ENCODE measurements at regions not wholly inside any gene's neighbourhood (a gene's known extent, or its start where the extent isn't known, plus 50 kb on each side); places are given as distances from the start of the nearest gene placed in this dataset.

DNA sequence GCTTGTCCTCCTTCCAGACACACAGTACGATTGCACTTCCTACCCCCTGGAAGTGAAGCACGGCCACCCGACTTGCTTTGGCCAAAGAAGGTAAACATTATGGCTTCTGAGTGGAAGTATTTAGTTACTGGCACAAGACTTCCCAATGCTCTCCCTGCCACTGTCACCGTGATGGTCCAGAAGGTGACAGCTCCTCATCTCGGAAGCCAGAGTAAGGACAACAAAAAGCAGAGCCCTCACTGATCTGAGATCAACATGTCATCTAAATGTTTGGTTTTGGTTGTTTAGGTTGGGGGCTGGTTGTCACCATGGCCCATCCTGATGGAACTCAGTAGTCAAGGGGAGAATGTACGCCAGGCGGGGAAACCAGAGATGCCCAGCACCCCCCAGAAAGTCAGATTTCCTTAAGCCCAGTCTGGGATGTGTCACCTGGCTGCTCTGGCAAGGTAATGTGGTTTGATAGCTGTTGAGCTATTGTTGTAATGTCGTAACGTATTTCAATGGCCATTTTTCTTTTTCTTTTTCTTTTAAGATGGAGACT, 170.1 kb upstream of the ZNF536 start:
- DNase-seq (no peak), ATAC-seq (no peak)
- no peaks in the 10 kb centered on the region for H3K36me3 Mint-ChIP-seq (ENCODE audit: low read depth)
- H3K4me1 Mint-ChIP-seq: no peaks in the 10 kb centered on the region
- H3K9me3 Mint-ChIP-seq: peaks cover 3% of the 10 kb centered on the region
- H3K4me3 Mint-ChIP-seq: no peak overlapping the region
- peaks cover 4% of the 10 kb centered on the region for H3K27me3 Mint-ChIP-seq
- no peak overlapping the region for H3K27ac Mint-ChIP-seq

DNA sequence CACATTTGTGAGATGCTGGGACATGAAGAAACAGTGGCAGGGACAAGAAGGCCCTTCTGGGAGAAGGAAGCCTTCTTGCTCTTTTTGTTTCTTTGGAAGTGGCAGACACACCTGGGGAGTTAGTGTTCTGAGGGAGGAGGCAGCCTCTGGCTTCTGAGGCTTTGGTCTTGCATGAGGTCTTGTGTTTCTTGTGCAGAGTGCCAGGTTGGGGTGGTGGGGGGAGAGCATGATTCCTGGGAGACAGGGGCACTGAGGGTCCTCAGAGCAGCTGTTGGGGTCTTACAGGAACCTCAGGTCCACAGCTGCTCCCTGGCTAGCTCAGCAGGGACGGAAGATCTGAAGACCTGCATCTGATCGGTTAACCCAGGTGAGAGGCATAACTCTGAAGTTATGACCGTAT, 167.5 kb upstream of the ZNF536 start:
- Mint-ChIP-seq H3K36me3 (ENCODE audit: low read depth) (no peaks in the 10 kb centered on the region), H3K4me3 (no peak overlapping the region), H3K4me1 (no peaks in the 10 kb centered on the region), H3K9me3 (no peaks in the 10 kb centered on the region), H3K27me3 (peaks cover 4% of the 10 kb centered on the region), H3K27ac (no peak overlapping the region)
- ATAC-seq (no peak), DNase-seq (no peak)

DNA sequence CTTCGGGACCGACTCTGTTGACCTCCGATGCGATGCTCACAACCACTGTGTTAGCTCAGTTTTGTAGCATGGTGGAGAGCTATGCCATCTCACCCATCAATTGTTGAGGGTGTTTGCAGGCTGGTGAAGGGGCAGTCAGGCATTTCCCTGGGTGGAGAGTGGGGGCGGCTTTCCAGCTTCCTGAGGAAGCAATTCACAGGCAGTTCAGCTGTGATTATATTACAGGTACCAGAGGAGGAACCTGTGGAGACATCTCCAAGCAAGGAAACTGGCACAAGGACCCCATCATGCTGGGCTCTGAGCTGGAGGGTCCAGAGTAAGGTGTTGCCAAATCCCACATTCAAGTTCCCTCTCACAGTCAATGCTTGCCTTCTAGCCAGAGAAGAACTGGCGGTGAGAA, 166.0 kb upstream of the ZNF536 start:
- no peak for ATAC-seq
- Mint-ChIP-seq H3K36me3 (ENCODE audit: low read depth) (no peaks in the 10 kb centered on the region), H3K27me3 (peaks cover 4% of the 10 kb centered on the region), H3K4me3 (no peak overlapping the region), H3K9me3 (no peaks in the 10 kb centered on the region), H3K4me1 (no peaks in the 10 kb centered on the region), H3K27ac (no peak overlapping the region)
- DNase-seq: no peak

DNA sequence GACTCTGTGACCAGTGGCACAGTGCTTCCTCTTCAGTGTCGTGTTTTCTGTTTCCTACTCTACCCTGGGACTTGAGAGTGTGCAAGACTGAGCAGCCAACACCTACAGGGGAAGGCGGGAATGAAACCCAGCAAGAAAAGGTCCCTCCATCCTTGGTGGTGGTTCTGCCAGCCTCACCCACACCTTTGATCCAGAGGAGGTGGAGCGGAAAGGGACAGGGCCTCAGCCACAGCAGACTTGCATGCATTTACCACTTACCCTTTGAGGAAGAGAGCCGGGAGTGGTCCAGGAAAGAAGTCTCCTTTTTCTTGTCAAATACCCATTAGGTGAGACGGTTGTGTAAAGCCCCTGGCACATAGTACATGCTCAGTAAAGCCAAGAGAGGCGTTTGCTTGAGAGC, 164.8 kb upstream of the ZNF536 start:
- H3K27ac Mint-ChIP-seq: no peak overlapping the region
- no peaks in the 10 kb centered on the region for H3K36me3 Mint-ChIP-seq (ENCODE audit: low read depth)
- no peaks in the 10 kb centered on the region for H3K9me3 Mint-ChIP-seq
- no peak overlapping the region for H3K4me3 Mint-ChIP-seq
- peaks cover 4% of the 10 kb centered on the region for H3K27me3 Mint-ChIP-seq
- DNase-seq (no peak), ATAC-seq (no peak)
- no peaks in the 10 kb centered on the region for H3K4me1 Mint-ChIP-seq

DNA sequence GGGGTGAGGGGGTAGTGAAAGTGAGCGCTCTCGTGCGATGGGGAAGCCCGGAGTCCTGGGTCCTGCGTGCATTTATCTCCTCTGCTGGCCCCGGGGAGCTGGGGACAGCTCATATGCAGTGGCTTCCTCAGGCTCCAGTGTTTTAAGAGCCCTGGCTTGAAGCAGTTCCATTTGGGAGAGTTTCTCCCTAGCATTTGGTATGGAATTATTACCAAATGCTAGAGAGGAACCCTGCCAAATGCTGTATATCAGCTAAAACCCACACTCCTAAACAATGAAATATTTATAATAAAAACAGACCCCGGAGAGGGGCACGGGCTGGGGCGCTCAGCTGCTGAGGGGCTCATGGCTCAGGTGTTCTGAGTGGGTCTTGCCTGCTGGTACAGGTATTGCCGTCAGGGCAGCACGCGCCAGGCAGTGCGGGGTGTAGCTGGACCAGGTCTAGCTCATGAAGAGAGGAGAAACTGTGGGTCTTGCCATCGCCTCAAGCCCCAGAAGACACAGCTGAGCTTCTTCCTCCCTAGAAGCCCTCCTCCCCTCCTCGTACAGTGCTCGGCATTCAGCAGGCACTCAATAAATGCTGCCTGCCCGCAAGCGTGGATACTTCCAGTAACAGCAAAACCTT, 163.6 kb upstream of the ZNF536 start:
- Mint-ChIP-seq H3K27ac (no peak overlapping the region), H3K4me3 (no peak overlapping the region), H3K4me1 (no peaks in the 10 kb centered on the region), H3K36me3 (ENCODE audit: low read depth) (no peaks in the 10 kb centered on the region), H3K9me3 (no peaks in the 10 kb centered on the region), H3K27me3 (peaks cover 7% of the 10 kb centered on the region)
- DNase-seq (no peak), ATAC-seq (no peak)

DNA sequence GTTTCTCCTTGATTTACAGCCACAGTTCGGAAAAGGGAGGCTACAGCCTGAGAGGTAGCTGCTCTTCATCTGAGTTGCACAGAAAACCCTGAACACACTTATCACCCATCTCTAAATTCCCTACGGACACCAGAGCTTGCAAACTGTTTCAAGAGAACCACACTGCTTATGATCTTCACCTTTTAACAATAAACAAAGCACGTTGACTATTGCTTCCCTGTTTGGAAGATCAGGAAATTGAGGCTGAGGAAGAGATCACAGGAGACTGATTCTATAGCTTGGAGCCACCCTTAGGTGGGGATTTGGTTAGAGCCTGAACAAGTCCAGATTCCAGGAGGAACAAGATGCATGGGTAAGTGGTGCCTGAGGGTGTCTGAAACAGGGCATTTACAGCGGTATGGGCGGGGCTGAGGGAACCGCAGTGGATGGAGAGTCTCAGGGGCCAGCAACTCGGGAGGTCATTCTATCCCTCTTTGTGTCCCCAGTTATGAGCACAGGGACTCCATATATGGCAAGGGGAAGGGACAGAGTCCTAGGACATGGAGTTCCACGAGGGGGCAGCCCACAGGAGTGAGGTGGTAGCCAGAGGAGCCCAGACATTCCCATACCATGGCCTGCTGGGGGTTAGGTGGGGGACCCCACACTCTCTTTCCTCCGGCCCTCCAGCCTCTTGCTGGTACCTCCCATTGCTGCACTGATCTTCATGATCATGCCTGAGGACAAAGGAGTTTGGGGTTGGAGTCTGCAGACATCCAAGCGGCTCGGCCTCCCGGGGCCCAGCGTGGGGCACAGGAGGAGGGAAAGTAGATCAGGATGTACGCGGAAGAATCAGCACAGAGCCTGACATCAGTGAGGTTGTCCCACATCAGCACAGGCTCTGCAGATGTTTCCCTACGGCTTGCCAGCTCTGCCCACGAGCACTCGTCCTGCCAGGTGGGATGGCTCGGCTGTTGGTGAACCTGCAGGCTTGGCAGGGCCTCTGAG, 162.3 kb upstream of the ZNF536 start:
- no peak for DNase-seq
- no peaks in the 10 kb centered on the region for H3K9me3 Mint-ChIP-seq
- H3K4me3 Mint-ChIP-seq: no peak overlapping the region
- H3K27ac Mint-ChIP-seq: no peak overlapping the region
- no peaks in the 10 kb centered on the region for H3K36me3 Mint-ChIP-seq (ENCODE audit: low read depth)
- no peak for ATAC-seq
- peaks cover 5% of the 10 kb centered on the region for H3K27me3 Mint-ChIP-seq
- H3K4me1 Mint-ChIP-seq: peaks cover 3% of the 10 kb centered on the region

DNA sequence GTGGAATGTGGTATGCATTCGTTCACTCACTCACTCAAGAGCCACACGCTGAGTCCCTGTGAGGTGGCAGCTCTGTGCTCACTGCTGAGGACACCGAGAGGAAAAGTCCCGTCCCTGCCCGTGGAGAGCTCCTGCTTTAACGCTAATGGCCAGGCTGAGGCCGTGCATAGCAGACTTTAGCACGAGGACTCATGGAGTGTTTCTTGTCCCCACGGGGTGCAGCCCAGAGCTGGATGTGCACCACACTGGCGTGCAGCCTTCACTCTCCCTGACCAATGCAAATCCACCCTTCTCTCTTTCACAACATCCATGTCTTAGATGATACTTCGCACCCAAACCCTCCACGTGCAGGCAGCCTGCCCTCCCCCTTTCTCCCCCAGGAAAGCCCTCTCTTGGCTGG, 159.6 kb upstream of the ZNF536 start:
- Mint-ChIP-seq H3K4me3 (no peak overlapping the region), H3K36me3 (ENCODE audit: low read depth) (no peaks in the 10 kb centered on the region), H3K4me1 (peaks cover 4% of the 10 kb centered on the region), H3K27ac (no peak overlapping the region), H3K27me3 (peaks cover 7% of the 10 kb centered on the region), H3K9me3 (no peaks in the 10 kb centered on the region)
- no peak for DNase-seq
- no peak for ATAC-seq

DNA sequence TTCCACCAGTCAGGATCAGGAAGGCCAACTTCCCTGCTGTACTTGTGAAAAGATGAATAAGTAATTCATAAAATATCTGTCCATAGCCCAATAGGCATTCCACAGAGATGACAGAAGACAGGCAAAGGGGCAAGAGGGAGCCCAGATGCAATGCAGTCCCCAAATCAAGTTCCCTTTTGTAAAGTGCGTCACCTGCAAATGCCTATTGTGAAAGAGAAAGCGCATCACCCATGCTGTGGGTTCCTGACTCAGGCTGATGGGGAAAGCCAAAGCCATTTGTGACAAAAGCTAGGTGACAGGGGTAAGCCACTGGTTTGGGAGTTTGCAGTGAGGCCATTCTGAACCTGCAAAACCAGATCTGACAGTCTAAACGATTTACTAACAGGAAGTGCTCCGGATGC, 157.5 kb upstream of the ZNF536 start:
- H3K4me3 Mint-ChIP-seq: no peak overlapping the region
- no peak overlapping the region for H3K27ac Mint-ChIP-seq
- no peaks in the 10 kb centered on the region for H3K9me3 Mint-ChIP-seq
- H3K27me3 Mint-ChIP-seq: peaks cover 7% of the 10 kb centered on the region
- DNase-seq: peak; percentile 3
- H3K4me1 Mint-ChIP-seq: peaks cover 4% of the 10 kb centered on the region
- H3K36me3 Mint-ChIP-seq (ENCODE audit: low read depth): no peaks in the 10 kb centered on the region
- ATAC-seq: peak; percentile 66

DNA sequence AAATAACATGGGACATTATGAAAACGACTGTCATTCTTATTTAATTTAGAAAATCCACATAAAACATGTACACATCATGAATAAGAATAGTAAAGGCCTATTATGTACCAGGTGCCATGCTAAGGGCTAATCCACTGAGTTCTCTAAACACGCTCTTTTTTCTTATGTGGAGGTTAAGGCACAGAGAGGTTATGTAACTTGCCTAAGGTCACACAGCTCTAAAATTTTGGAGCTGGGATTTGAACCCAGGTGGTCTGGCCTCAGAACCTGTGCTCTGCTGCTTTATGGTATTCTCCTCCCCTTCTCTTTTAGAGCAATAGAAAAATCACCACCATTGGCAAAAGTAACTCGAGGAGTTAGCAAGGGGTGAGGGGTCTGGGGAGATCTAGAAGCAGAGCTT, 156.9 kb upstream of the ZNF536 start:
- peaks cover 13% of the 10 kb centered on the region for H3K27me3 Mint-ChIP-seq
- no peak for ATAC-seq

DNA sequence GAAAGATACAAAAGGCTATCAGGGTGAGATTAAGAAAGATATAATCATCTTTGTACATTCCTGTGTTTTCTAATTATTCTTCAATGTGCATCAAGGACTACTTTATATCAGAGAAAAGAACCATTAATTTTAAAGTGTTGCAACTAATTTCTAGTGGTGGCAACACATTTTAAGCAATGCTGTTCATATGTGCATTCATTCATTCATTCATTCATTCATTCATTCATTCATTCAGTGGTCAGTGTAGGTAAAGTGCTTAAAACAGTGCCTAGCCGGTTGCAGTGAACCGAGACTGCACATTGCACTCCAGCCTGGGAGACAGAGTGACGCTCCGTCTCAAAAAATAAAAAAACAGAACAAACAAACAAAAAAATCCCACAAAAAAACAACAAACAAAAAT, 155.7 kb upstream of the ZNF536 start:
- H3K27ac Mint-ChIP-seq: no peak overlapping the region
- H3K9me3 Mint-ChIP-seq: no peaks in the 10 kb centered on the region
- H3K4me3 Mint-ChIP-seq: no peak overlapping the region
- DNase-seq (no peak), ATAC-seq (no peak)
- peaks cover 4% of the 10 kb centered on the region for H3K4me1 Mint-ChIP-seq
- no peaks in the 10 kb centered on the region for H3K36me3 Mint-ChIP-seq (ENCODE audit: low read depth)
- H3K27me3 Mint-ChIP-seq: peaks cover 20% of the 10 kb centered on the region

More for the DNA sequence above, 156.9 kb upstream of the ZNF536 start:
- Mint-ChIP-seq H3K27ac (no peak overlapping the region), H3K9me3 (no peaks in the 10 kb centered on the region), H3K36me3 (ENCODE audit: low read depth) (no peaks in the 10 kb centered on the region), H3K4me3 (no peak overlapping the region), H3K4me1 (peaks cover 4% of the 10 kb centered on the region)
- DNase-seq: no peak

DNA sequence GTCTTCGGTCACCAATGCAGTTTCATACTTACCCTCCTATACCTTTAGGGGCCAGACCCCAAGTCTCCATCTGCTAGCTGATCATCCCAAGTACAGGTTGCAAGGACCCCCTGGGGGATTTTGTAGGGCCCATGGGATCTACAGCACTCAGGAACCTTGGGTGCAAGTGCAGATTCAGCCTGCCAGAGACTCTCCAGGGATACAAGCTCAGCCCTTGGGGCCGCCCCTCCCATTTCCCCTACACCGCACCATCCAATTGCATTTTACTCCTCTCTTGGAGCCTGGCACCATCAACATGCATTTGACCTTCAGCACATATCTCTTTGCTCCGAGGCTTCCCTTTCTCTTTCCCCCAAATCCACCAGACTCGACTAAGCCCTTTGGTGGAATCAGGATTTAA, 154.7 kb upstream of the ZNF536 start:
- peaks cover 4% of the 10 kb centered on the region for H3K4me1 Mint-ChIP-seq
- no peaks in the 10 kb centered on the region for H3K36me3 Mint-ChIP-seq (ENCODE audit: low read depth)
- no peak overlapping the region for H3K4me3 Mint-ChIP-seq
- H3K27me3 Mint-ChIP-seq: peaks cover 27% of the 10 kb centered on the region
- no peak overlapping the region for H3K27ac Mint-ChIP-seq
- no peaks in the 10 kb centered on the region for H3K9me3 Mint-ChIP-seq
- no peak for DNase-seq
- no peak for ATAC-seq

DNA sequence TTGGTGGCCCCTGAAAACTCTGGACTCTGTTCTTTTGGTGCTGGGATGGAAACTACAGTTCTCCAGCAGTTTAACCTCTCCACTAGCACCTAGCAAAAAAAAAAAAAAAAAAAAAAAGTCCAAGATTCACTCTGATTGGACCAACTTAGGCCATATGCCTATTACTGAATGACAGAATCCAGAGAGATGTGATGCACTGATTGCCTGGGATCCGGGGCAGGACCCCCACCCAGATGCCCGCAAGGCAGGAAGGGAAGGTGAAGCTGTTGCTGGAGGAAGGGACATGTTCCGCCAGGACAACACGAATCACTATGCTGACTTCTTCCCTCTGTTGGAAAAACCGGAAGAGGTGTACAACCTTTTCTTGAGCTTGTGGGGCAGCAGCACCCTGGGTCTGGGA, 152.5 kb upstream of the ZNF536 start:
- H3K27ac Mint-ChIP-seq: no peak overlapping the region

DNA sequence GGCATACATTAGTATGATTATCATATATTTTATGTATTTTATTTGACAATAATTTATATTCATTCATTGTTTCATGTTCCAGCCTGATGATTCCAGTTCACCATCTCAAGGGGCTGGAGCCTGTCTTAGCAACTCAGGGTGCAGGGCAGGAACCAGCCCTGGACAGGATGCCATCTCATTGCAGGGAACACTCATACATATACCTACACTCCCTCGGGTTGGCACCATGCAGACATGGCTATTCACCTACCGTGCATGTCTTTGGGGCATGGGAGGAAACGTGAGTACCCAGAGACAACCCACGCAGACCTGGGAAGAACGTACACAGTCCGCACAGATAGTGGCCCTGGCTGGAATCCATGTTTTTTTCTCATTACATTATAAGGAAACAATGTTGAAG, 151.0 kb upstream of the ZNF536 start:
- Mint-ChIP-seq H3K36me3 (ENCODE audit: low read depth) (peaks cover 4% of the 10 kb centered on the region), H3K27me3 (peaks cover 48% of the 10 kb centered on the region), H3K9me3 (no peaks in the 10 kb centered on the region), H3K4me1 (peaks cover 11% of the 10 kb centered on the region), H3K27ac (no peak overlapping the region), H3K4me3 (no peak overlapping the region)
- ATAC-seq: no peak
- no peak for DNase-seq

More for the DNA sequence above, 152.5 kb upstream of the ZNF536 start:
- H3K9me3 Mint-ChIP-seq: no peaks in the 10 kb centered on the region
- peaks cover 41% of the 10 kb centered on the region for H3K27me3 Mint-ChIP-seq
- DNase-seq (no peak), ATAC-seq (no peak)
- no peaks in the 10 kb centered on the region for H3K36me3 Mint-ChIP-seq (ENCODE audit: low read depth)
- peaks cover 6% of the 10 kb centered on the region for H3K4me1 Mint-ChIP-seq
- H3K4me3 Mint-ChIP-seq: no peak overlapping the region

DNA sequence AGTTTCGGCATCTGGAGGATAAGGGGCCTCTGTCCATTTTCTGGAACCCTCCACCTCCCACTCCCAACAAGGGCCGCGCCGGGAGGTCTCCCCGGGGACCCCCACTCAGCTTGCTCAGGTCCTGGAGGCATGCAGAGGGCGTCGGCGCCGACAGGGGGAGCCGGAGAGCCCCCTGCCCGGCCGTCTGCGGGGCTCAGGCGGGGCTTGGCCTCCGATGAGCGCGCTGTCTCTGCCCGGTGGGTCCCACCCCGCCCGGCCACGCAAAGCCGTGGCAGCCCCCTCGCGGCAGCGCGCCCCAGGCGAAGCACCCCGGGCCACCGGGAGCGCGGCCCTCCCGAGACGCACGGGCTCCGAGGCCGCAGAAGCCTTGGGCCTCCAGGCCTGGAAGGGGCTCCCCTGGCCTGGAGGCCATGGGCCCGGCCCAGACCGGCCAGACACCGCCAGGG, 149.7 kb upstream of the ZNF536 start:
- Mint-ChIP-seq H3K9me3 (no peaks in the 10 kb centered on the region), H3K27ac (no peak overlapping the region), H3K4me1 (peaks cover 20% of the 10 kb centered on the region), H3K36me3 (ENCODE audit: low read depth) (peaks cover 6% of the 10 kb centered on the region), H3K4me3 (no peak overlapping the region), H3K27me3 (peaks cover 56% of the 10 kb centered on the region)
- DNase-seq (peak; percentile 37), ATAC-seq (no peak)
